ENCODE measurements at regions not wholly inside any gene's neighbourhood (a gene's known extent, or its start where the extent isn't known, plus 50 kb on each side); places are given as distances from the start of the nearest gene placed in this dataset.

DNA sequence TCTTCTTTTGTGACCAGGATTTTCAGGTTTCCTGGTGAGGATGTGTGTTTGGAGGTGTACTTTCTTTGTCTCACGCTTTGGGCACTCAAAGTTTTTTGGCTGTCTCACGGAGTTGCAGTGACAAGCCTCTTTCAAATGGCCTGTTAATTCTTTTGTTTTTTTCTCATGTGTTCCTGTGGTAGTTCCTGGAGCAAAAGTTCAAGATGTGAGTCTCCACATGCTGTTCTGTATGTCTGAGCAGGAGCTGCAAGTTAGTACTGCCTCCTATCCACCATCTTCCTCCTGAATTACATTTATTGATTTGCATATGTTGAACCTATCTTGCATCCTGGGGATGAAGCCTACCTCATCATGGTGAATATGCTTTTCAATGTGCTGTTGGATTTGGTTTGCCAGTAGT lies 118.5 kb downstream of the VSIG4 start:
- TF ChIP-seq TCF7L2 (IDR thresholded peaks at IDR 0.05; ENCODE audit: low read depth, low read length) (no peak), POLR2AphosphoS5 (IDR thresholded peaks at IDR 0.05; ENCODE audit: low read depth, low read length) (no peak), SIN3A (IDR thresholded peaks at IDR 0.05; ENCODE audit: borderline replicate concordance, insufficient read depth, low read depth, low read length) (no peak)
- TF ChIP-seq, protein P1, sequence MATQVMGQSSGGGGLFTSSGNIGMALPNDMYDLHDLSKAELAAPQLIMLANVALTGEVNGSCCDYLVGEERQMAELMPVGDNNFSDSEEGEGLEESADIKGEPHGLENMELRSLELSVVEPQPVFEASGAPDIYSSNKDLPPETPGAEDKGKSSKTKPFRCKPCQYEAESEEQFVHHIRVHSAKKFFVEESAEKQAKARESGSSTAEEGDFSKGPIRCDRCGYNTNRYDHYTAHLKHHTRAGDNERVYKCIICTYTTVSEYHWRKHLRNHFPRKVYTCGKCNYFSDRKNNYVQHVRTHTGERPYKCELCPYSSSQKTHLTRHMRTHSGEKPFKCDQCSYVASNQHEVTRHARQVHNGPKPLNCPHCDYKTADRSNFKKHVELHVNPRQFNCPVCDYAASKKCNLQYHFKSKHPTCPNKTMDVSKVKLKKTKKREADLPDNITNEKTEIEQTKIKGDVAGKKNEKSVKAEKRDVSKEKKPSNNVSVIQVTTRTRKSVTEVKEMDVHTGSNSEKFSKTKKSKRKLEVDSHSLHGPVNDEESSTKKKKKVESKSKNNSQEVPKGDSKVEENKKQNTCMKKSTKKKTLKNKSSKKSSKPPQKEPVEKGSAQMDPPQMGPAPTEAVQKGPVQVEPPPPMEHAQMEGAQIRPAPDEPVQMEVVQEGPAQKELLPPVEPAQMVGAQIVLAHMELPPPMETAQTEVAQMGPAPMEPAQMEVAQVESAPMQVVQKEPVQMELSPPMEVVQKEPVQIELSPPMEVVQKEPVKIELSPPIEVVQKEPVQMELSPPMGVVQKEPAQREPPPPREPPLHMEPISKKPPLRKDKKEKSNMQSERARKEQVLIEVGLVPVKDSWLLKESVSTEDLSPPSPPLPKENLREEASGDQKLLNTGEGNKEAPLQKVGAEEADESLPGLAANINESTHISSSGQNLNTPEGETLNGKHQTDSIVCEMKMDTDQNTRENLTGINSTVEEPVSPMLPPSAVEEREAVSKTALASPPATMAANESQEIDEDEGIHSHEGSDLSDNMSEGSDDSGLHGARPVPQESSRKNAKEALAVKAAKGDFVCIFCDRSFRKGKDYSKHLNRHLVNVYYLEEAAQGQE (IDR thresholded peaks at IDR 0.05; ENCODE audit: insufficient read depth in 1 of 2, low read depth in 2 of 2, low read length in 1 of 2): no peak
- TF ChIP-seq, protein P2, sequence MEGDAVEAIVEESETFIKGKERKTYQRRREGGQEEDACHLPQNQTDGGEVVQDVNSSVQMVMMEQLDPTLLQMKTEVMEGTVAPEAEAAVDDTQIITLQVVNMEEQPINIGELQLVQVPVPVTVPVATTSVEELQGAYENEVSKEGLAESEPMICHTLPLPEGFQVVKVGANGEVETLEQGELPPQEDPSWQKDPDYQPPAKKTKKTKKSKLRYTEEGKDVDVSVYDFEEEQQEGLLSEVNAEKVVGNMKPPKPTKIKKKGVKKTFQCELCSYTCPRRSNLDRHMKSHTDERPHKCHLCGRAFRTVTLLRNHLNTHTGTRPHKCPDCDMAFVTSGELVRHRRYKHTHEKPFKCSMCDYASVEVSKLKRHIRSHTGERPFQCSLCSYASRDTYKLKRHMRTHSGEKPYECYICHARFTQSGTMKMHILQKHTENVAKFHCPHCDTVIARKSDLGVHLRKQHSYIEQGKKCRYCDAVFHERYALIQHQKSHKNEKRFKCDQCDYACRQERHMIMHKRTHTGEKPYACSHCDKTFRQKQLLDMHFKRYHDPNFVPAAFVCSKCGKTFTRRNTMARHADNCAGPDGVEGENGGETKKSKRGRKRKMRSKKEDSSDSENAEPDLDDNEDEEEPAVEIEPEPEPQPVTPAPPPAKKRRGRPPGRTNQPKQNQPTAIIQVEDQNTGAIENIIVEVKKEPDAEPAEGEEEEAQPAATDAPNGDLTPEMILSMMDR (IDR thresholded peaks at IDR 0.05): no peak
- H3K9me3 ChIP-seq (ENCODE audit: control insufficient read depth, insufficient read depth, low read depth, low read length): no peaks in the 10 kb centered on the region
- in situ Hi-C loops (cut with HindIII; ENCODE audit: low pct_unique_long_range_greater_than_20kb, low sequenced_read_pairs): no loop called here
- no peaks in the 10 kb centered on the region for H3K36me3 ChIP-seq (ENCODE audit: control insufficient read depth, insufficient read depth, low read length)
- intact Hi-C loops (cut with micrococcal nuclease; ENCODE audit: unreplicated experiment): no loop called here
- H3K4me3 ChIP-seq (ENCODE audit: low read depth in 2 of 2, low read length in 2 of 2): no peak overlapping the region
- ChIA-PET POLR2A (no interaction called here), CTCF (no interaction called here)
- H3K27ac ChIP-seq (ENCODE audit: low read length): no peak overlapping the region
- ATAC-seq (no peak), DNase-seq (ENCODE audit: low read depth, low spot score) (no peak)
- no TSS peak for BruUV-seq (replicated peaks)
- H3K27me3 ChIP-seq (ENCODE audit: control insufficient read depth, insufficient read depth, low read length): no peaks in the 10 kb centered on the region
- no peaks in the 10 kb centered on the region for H3K4me1 ChIP-seq (ENCODE audit: control insufficient read depth, insufficient read depth, low read length)

DNA sequence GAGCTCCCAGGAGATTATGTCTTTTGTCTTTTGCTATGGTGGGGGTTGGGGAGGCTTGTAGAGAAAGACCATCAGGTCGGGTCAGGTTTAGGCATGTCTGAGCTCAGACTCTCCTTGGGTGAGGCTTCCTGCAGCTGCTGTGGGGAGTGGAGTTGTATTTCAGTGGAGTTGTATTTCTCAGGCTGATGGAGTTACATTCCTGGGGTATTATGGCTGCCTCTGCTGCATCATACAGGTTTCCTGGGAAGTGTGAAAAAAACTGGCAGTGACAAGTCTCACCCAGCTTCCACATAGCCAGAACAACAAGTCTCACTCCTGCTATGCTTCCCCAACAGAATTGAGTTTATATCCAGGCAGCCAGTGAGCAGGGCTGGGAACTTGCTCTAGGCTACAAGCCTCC lies 119.3 kb downstream of the VSIG4 start:
- H3K4me3 ChIP-seq (ENCODE audit: low read depth in 2 of 2, low read length in 2 of 2): no peak overlapping the region
- CTCF ChIA-PET: no interaction called here
- H3K4me1 ChIP-seq (ENCODE audit: control insufficient read depth, insufficient read depth, low read length): no peaks in the 10 kb centered on the region
- intact Hi-C loops (cut with micrococcal nuclease; ENCODE audit: unreplicated experiment) (no loop called here), in situ Hi-C loops (cut with HindIII; ENCODE audit: low pct_unique_long_range_greater_than_20kb, low sequenced_read_pairs) (no loop called here)
- no peak for TF ChIP-seq POLR2AphosphoS5 (IDR thresholded peaks at IDR 0.05; ENCODE audit: low read depth, low read length)
- TF ChIP-seq, protein P2 (IDR thresholded peaks at IDR 0.05): no peak
- no peak for TF ChIP-seq TCF7L2 (IDR thresholded peaks at IDR 0.05; ENCODE audit: low read depth, low read length)
- TF ChIP-seq, protein P1 (IDR thresholded peaks at IDR 0.05; ENCODE audit: insufficient read depth in 1 of 2, low read depth in 2 of 2, low read length in 1 of 2): no peak
- TF ChIP-seq SIN3A (IDR thresholded peaks at IDR 0.05; ENCODE audit: borderline replicate concordance, insufficient read depth, low read depth, low read length): no peak
- no peaks in the 10 kb centered on the region for H3K27me3 ChIP-seq (ENCODE audit: control insufficient read depth, insufficient read depth, low read length)
- no peaks in the 10 kb centered on the region for H3K9me3 ChIP-seq (ENCODE audit: control insufficient read depth, insufficient read depth, low read depth, low read length)
- BruUV-seq (replicated peaks): no TSS peak
- no peaks in the 10 kb centered on the region for H3K36me3 ChIP-seq (ENCODE audit: control insufficient read depth, insufficient read depth, low read length)
- no peak for DNase-seq (ENCODE audit: low read depth, low spot score)
- POLR2A ChIA-PET: no interaction called here
- no peak overlapping the region for H3K27ac ChIP-seq (ENCODE audit: low read length)
- no peak for ATAC-seq
